ENCODE measurements at regions not wholly inside any gene's neighbourhood (a gene's known extent, or its start where the extent isn't known, plus 50 kb on each side); places are given as distances from the start of the nearest gene placed in this dataset.

DNA sequence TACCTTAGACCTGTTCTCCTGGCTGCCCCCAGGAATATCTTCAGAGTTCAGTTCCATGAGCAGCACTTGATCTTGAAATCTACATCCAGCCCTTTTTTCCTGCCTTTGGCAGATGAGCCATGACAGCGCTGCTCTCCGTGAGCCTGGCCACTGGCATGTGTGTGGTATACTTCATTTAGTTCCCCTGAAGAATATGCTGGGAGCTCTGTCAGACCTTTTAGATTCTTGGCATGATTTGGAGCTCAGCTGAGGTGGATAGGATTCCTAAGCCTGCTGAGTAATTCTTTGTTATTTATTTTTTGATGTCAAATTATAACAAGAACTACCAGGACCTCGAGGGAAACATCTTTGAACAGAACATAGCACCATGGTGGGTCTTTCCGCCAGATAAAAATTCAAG lies 121.7 kb downstream of the EDEM1 start:
- TF ChIP-seq, protein P1, sequence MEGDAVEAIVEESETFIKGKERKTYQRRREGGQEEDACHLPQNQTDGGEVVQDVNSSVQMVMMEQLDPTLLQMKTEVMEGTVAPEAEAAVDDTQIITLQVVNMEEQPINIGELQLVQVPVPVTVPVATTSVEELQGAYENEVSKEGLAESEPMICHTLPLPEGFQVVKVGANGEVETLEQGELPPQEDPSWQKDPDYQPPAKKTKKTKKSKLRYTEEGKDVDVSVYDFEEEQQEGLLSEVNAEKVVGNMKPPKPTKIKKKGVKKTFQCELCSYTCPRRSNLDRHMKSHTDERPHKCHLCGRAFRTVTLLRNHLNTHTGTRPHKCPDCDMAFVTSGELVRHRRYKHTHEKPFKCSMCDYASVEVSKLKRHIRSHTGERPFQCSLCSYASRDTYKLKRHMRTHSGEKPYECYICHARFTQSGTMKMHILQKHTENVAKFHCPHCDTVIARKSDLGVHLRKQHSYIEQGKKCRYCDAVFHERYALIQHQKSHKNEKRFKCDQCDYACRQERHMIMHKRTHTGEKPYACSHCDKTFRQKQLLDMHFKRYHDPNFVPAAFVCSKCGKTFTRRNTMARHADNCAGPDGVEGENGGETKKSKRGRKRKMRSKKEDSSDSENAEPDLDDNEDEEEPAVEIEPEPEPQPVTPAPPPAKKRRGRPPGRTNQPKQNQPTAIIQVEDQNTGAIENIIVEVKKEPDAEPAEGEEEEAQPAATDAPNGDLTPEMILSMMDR (IDR thresholded peaks at IDR 0.05): no peak
- no peak for TF ChIP-seq POLR2A (IDR thresholded peaks at IDR 0.05)
